CD14-positive monocyte (primary cell): ENCODE measurements at regions not wholly inside any gene's neighbourhood (a gene's known extent, or its start where the extent isn't known, plus 50 kb on each side); places are given as distances from the start of the nearest gene placed in this dataset.

Experiments used
- DNase-seq, 3 donors: peaks; one replicate each; pipeline ENCODE4 v3.0.0-alpha.2; 2011 to 2022
- H2AFZ ChIP-seq: 2 replicates; pipeline ENCODE4 v1.6.0; 2012; ENCODE audit warnings: mild to moderate bottlenecking, low read depth, low read length, inconsistent platforms; ENCODE audit not compliant: insufficient read depth, poor library complexity, severe bottlenecking
- H3K27ac ChIP-seq, 2 donors: 1 replicate in 1 of 2; 2 replicates in 1 of 2; pipeline ENCODE4 v1.5.1; 2012 to 2013; ENCODE audit warnings: low read length in 2 of 2, control low read depth in 1 of 2, inconsistent platforms in 1 of 2, low read depth in 1 of 2, mild to moderate bottlenecking in 1 of 2
- H3K27me3 ChIP-seq, 2 donors: one replicate each; pipeline versions ENCODE4 v1.6.0 to v1.6.1; 2011 to 2013; ENCODE audit warnings: low read length in 2 of 2; ENCODE audit not compliant: control insufficient read depth in 2 of 2, insufficient read depth in 2 of 2
- H3K36me3 ChIP-seq, 2 donors: replicated peaks in 1 of 2; 1 replicate in 1 of 2; 2 replicates in 1 of 2; pipeline versions ENCODE4 v1.5.1 to v1.6.1; 2012 to 2013; ENCODE audit warnings: low read length in 2 of 2, control low read depth in 1 of 2, inconsistent platforms in 1 of 2, mild to moderate bottlenecking in 1 of 2; ENCODE audit not compliant: insufficient read depth in 2 of 2, control insufficient read depth in 1 of 2
- H3K4me1 ChIP-seq, 2 donors: 1 replicate in 1 of 2; 2 replicates in 1 of 2; pipeline versions ENCODE4 v1.5.1 to v1.6.1; 2012 to 2013; ENCODE audit warnings: low read length in 2 of 2, control low read depth in 1 of 2, inconsistent platforms in 1 of 2, mild to moderate bottlenecking in 1 of 2, moderate library complexity in 1 of 2; ENCODE audit not compliant: insufficient read depth in 2 of 2, control insufficient read depth in 1 of 2
- H3K4me2 ChIP-seq: replicated peaks from 2 replicates; pipeline ENCODE3; 2012; ENCODE audit warnings: low read length, moderate library complexity, mild to moderate bottlenecking; ENCODE audit not compliant: poor library complexity, severe bottlenecking; ENCODE audit errors: extremely low read depth
- H3K4me3 ChIP-seq, 3 experiments: fragments of 200-600 bp in 1 of 3; sonication (generic) in 1 of 3; replicated peaks in 1 of 3; 1 replicate in 2 of 3; 2 replicates in 1 of 3; pipeline ENCODE4 v1.5.1; 2011 to 2013; ENCODE audit warnings: low read length in 3 of 3, mild to moderate bottlenecking in 3 of 3, control low read depth in 2 of 3, low read depth in 2 of 3, inconsistent platforms in 1 of 3, moderate library complexity in 1 of 3
- H3K79me2 ChIP-seq: 2 replicates; pipeline ENCODE4 v1.6.0; 2012; ENCODE audit warnings: mild to moderate bottlenecking, control low read depth, inconsistent platforms, low read length, moderate library complexity; ENCODE audit not compliant: insufficient read depth
- H3K9ac ChIP-seq: 2 replicates; pipeline ENCODE4 v1.6.0; 2017; ENCODE audit warnings: low read length, mild to moderate bottlenecking; ENCODE audit not compliant: insufficient read depth, poor library complexity, severe bottlenecking
- H3K9me3 ChIP-seq, 2 donors: replicated peaks in 1 of 2; 1 replicate in 1 of 2; 2 replicates in 1 of 2; pipeline versions ENCODE4 v1.5.1 to v1.6.1; 2012 to 2013; ENCODE audit warnings: low read length in 2 of 2, control low read depth in 1 of 2; ENCODE audit not compliant: control insufficient read depth in 1 of 2, insufficient read depth in 1 of 2
- H4K20me1 ChIP-seq: 2 replicates; pipeline ENCODE4 v1.6.0; 2012; ENCODE audit warnings: mild to moderate bottlenecking, low read length, control low read depth, moderate library complexity; ENCODE audit not compliant: insufficient read depth
- H3K27ac Mint-ChIP-seq, 7 donors: one replicate each; pipeline ENCODE4 v1.8.0; 2020; ENCODE audit warnings: mild to moderate bottlenecking in 7 of 7, mixed read lengths in 7 of 7, moderate library complexity in 6 of 7, inconsistent platforms in 2 of 7
- H3K27me3 Mint-ChIP-seq, 3 donors: one replicate each; pipeline ENCODE4 v1.8.0; 2021 to 2022; ENCODE audit warnings: low read depth in 3 of 3, mild to moderate bottlenecking in 3 of 3, mixed read lengths in 3 of 3, moderate library complexity in 3 of 3, inconsistent platforms in 1 of 3
- H3K36me3 Mint-ChIP-seq, 2 donors: one replicate each; pipeline ENCODE4 v1.8.0; 2020; ENCODE audit warnings: mixed read lengths in 2 of 2, inconsistent platforms in 1 of 2, mild to moderate bottlenecking in 1 of 2
- H3K4me1 Mint-ChIP-seq: one replicate; pipeline ENCODE4 v1.8.0; 2020; ENCODE audit warnings: mild to moderate bottlenecking, mixed read lengths
- H3K4me3 Mint-ChIP-seq, 2 donors: one replicate each; pipeline ENCODE4 v1.8.0; 2020; ENCODE audit warnings: mild to moderate bottlenecking in 2 of 2, mixed read lengths in 2 of 2, moderate library complexity in 1 of 2
- H3K9me3 Mint-ChIP-seq, 7 donors: one replicate each; pipeline ENCODE4 v1.8.0; 2020 to 2022; ENCODE audit warnings: mixed read lengths in 7 of 7, mild to moderate bottlenecking in 6 of 7, moderate library complexity in 6 of 7, inconsistent platforms in 2 of 7
- WGBS: methylation state at CpG from one replicate; pipeline ENCODE4 v1.1.5; 2013; ENCODE audit warnings: missing lambda C conversion rate; ENCODE audit not compliant: insufficient coverage; 5-methylcytosine and 5-hydroxymethylcytosine counted together
- intact Hi-C, 2 donors: fragments of 100-400 bp; cut with micrococcal nuclease; formaldehyde crosslinking; loops; one replicate each; pipeline versions ENCODE4 v1.15.0 to v1.15.1; 2023
- TF ChIP-seq, protein P1 (sequence below): fragments of 200-600 bp; IDR thresholded peaks from one replicate; pipeline ENCODE4 v1.8.0; 2022; ENCODE audit warnings: antibody characterized with exemption, mild to moderate bottlenecking

DNA sequence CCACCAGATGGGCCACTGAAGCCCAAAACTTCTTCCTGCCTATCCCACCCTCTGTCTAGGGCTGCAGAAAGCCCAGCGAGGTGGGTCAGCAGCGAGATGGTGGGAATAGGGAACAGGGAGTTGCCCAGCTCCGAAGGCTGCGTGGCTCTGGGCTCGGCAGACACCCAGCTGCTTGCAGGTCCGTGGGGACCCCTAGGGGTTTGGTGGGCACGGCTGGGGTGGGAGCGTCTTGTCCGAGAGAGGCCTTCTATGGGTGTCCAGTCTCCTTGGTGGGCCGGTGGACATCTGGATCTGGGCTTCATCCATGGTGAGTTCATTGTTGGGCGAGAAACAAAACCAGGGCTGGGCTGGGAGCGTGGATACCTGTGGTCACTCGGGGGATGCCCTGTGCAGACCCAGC, 1211.0 kb downstream of the BRD1 start:
- Histone ChIP-seq H3K4me1 (no peaks in the 10 kb centered on the region), H3K4me3 (no peak overlapping the region), H2AFZ (no peak overlapping the region), H3K27ac (no peak overlapping the region), H3K4me2 (no peak overlapping the region), H3K36me3 (no peaks in the 10 kb centered on the region), H3K27me3 (no peaks in the 10 kb centered on the region), H3K79me2 (no peaks in the 10 kb centered on the region), H3K9ac (no peak overlapping the region), H3K9me3 (peaks cover 0 to 2% of the 10 kb centered on the region in 2 donors), H4K20me1 (no peaks in the 10 kb centered on the region)
- no peaks in the 10 kb centered on the region for H3K36me3 Mint-ChIP-seq
- TF ChIP-seq, protein P1, sequence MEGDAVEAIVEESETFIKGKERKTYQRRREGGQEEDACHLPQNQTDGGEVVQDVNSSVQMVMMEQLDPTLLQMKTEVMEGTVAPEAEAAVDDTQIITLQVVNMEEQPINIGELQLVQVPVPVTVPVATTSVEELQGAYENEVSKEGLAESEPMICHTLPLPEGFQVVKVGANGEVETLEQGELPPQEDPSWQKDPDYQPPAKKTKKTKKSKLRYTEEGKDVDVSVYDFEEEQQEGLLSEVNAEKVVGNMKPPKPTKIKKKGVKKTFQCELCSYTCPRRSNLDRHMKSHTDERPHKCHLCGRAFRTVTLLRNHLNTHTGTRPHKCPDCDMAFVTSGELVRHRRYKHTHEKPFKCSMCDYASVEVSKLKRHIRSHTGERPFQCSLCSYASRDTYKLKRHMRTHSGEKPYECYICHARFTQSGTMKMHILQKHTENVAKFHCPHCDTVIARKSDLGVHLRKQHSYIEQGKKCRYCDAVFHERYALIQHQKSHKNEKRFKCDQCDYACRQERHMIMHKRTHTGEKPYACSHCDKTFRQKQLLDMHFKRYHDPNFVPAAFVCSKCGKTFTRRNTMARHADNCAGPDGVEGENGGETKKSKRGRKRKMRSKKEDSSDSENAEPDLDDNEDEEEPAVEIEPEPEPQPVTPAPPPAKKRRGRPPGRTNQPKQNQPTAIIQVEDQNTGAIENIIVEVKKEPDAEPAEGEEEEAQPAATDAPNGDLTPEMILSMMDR: no peak
- peaks cover 0 to 3% (median 0%) of the 10 kb centered on the region in 3 donors for H3K27me3 Mint-ChIP-seq
- 94% methylated on average over 11 of the region's 13 CpGs for WGBS
- H3K4me1 Mint-ChIP-seq: no peaks in the 10 kb centered on the region
- peaks cover 0 to 5% (median 2%) of the 10 kb centered on the region in 7 donors for H3K9me3 Mint-ChIP-seq
- no peak for DNase-seq
- intact Hi-C loops: no loop called here
- H3K4me3 Mint-ChIP-seq: no peak overlapping the region
- no peak overlapping the region for H3K27ac Mint-ChIP-seq

DNA sequence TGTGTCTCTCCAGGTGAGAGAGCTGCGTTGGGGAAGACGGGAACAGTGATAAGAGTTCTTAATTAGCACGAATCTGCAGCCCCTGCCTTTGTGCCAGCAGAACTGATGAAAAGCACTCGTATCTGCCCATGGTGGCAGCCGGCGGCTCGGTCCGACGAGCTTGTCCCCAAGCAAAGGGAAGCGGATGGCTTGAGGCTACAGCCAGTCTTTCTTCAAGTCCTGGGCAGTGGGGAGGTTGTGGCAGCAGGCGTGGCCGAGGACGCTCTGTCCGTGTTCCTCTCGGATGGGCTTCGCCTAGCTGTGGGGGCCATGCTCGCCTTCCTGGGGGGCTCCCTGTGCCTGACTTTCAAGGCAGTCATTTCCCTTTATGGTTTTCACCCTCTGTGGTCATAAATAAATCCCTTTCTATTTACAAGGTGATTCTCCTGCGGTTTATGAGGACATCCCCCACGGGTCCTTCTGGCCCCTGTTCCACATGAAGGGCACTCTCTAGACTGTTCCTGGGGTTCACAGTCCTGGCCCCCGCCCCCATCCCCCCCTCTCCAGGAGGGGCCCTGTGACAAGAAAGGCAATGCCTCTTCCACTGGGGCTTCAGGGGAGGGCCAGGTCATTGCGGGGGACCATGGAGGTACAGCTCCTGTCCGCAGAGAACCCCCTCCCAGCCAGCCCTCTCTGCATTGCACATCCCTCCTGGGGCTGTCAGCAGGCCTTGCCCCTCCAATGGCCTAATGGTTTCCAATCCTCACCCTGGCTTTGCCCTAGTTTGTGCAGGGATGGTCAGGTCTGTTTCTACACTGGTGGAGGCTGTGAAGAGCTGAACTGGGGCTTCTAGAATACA, 1212.3 kb downstream of the BRD1 start:
- H3K36me3 Mint-ChIP-seq: no peaks in the 10 kb centered on the region
- Histone ChIP-seq H3K4me3 (no peak overlapping the region), H3K4me2 (no peak overlapping the region), H4K20me1 (no peaks in the 10 kb centered on the region), H3K36me3 (no peaks in the 10 kb centered on the region), H3K79me2 (no peaks in the 10 kb centered on the region), H3K27me3 (no peaks in the 10 kb centered on the region), H3K27ac (no peak overlapping the region), H2AFZ (no peak overlapping the region), H3K9ac (no peak overlapping the region), H3K9me3 (peaks cover 0 to 2% of the 10 kb centered on the region in 2 donors), H3K4me1 (no peaks in the 10 kb centered on the region)
- H3K4me3 Mint-ChIP-seq: no peak overlapping the region
- TF ChIP-seq, protein P1: no peak
- H3K4me1 Mint-ChIP-seq: no peaks in the 10 kb centered on the region
- WGBS: 89% methylated on average over 18 of the region's 22 CpGs
- H3K27ac Mint-ChIP-seq: no peak overlapping the region
- intact Hi-C loops: no loop called here
- H3K27me3 Mint-ChIP-seq: peaks cover 0 to 3% (median 0%) of the 10 kb centered on the region in 3 donors
- DNase-seq: no peak
- H3K9me3 Mint-ChIP-seq: peaks cover 0 to 9% (median 2%) of the 10 kb centered on the region in 7 donors
